PFSK-1 (cell line): ENCODE measurements at regions not wholly inside any gene's neighbourhood (a gene's known extent, or its start where the extent isn't known, plus 50 kb on each side); places are given as distances from the start of the nearest gene placed in this dataset.

ENCODE experiments used
- POLR2AphosphoS5 ChIP-seq: IDR thresholded peaks from 2 replicates; pipeline ENCODE4 v1.6.1; 2012; ENCODE audit warnings: low read depth, mild to moderate bottlenecking, control low read depth, low read length, moderate library complexity
- SIN3A ChIP-seq: IDR thresholded peaks from 2 replicates; pipeline ENCODE4 v1.6.1; 2012; ENCODE audit warnings: mild to moderate bottlenecking, low read length, moderate library complexity, borderline replicate concordance; ENCODE audit not compliant: insufficient read depth
- TF ChIP-seq, protein P1 (sequence below), 2 experiments: IDR thresholded peaks; 2 replicates each; pipeline versions ENCODE4 v1.6.1 to v1.8.0; 2011 to 2012; ENCODE audit warnings: low read depth in 2 of 2, low read length in 2 of 2, control low read depth in 1 of 2, inconsistent platforms in 1 of 2, mild to moderate bottlenecking in 1 of 2, moderate library complexity in 1 of 2; ENCODE audit not compliant: insufficient read depth in 1 of 2

DNA sequence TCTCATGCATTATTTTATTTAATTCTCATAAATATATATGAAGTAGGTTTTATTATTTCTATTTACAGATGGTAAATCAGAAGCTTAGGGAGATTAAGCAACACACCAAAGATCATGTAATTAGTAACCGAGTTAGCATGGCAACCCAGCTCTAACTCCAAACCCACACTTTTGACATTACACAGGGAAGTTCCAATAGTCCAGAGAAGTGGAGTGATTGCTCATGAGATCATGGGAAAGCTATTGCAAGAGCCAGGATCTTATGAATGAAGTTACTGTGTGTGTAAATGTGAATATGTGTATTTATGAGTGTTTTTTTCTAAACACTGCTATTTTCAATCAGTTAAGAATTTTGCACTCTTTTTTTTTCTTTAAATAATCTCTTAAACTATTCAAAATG is 225.8 kb upstream of the KIRREL3 start:
- TF ChIP-seq SIN3A (no peak), POLR2AphosphoS5 (no peak)
- TF ChIP-seq, protein P1, sequence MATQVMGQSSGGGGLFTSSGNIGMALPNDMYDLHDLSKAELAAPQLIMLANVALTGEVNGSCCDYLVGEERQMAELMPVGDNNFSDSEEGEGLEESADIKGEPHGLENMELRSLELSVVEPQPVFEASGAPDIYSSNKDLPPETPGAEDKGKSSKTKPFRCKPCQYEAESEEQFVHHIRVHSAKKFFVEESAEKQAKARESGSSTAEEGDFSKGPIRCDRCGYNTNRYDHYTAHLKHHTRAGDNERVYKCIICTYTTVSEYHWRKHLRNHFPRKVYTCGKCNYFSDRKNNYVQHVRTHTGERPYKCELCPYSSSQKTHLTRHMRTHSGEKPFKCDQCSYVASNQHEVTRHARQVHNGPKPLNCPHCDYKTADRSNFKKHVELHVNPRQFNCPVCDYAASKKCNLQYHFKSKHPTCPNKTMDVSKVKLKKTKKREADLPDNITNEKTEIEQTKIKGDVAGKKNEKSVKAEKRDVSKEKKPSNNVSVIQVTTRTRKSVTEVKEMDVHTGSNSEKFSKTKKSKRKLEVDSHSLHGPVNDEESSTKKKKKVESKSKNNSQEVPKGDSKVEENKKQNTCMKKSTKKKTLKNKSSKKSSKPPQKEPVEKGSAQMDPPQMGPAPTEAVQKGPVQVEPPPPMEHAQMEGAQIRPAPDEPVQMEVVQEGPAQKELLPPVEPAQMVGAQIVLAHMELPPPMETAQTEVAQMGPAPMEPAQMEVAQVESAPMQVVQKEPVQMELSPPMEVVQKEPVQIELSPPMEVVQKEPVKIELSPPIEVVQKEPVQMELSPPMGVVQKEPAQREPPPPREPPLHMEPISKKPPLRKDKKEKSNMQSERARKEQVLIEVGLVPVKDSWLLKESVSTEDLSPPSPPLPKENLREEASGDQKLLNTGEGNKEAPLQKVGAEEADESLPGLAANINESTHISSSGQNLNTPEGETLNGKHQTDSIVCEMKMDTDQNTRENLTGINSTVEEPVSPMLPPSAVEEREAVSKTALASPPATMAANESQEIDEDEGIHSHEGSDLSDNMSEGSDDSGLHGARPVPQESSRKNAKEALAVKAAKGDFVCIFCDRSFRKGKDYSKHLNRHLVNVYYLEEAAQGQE (IDR thresholded peaks at IDR 0.05; ENCODE audit: insufficient read depth in 1 of 2, low read depth in 2 of 2, low read length in 2 of 2): no peak
